Inflammatory macrophage treated with lipopolysaccharide for 1 hour (primary cell): ENCODE measurements at regions not wholly inside any gene's neighbourhood (a gene's known extent, or its start where the extent isn't known, plus 50 kb on each side); places are given as distances from the start of the nearest gene placed in this dataset.
"Not testable (repeated sequence)": the region's sequence is repeated elsewhere in the genome, so short reads cannot be mapped to it uniquely, and the experiment has no call there.

ENCODE experiments used
- DNase-seq, 2 donors: peaks; one replicate each; pipeline ENCODE4 v3.0.0-alpha.2; 2020 to 2022

GRCh38 chrX:82734140-82734539 lies 774.0 kb upstream of the POU3F4 start:
- no peak for DNase-seq

DNA sequence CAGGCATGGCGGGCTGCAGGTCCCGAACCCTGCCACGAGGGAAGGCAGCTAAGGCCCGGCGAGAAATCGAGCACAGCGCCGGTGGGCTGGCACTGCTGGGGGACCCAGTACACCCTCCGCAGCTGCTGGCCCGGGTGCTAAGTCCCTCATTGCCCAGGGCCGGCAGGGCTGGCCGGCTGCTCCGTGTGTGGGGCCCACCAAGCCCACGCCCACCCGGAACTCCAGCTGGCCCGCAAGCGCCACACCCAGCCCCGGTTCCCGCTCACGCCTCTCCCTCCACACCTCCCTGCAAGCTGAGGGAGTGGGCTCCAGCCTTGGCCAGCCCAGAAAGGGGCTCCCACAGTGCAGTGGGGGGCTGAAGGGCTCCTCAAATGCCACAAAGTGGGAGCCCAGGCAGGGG lies 769.8 kb upstream of the POU3F4 start:
- not testable (repeated sequence) for DNase-seq

DNA sequence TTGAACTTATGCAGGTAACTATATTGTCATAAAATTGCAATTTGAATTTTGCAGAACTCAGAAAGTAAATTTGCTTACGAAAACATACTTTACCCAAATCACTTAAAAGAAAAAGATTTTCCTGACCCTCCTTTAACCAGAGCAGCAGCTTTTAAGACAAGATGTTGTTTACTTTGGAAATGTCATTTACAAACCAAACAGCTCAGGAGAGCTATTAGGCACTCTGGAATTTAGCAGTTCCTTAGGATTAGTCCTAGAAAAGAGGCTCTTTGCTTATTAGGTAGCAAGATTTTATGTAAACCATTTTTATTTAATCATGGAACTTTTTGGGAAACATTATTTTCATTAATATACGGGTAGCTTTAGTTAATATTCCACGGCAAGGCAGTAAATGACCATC lies 765.7 kb upstream of the POU3F4 start:
- no peak for DNase-seq

DNA sequence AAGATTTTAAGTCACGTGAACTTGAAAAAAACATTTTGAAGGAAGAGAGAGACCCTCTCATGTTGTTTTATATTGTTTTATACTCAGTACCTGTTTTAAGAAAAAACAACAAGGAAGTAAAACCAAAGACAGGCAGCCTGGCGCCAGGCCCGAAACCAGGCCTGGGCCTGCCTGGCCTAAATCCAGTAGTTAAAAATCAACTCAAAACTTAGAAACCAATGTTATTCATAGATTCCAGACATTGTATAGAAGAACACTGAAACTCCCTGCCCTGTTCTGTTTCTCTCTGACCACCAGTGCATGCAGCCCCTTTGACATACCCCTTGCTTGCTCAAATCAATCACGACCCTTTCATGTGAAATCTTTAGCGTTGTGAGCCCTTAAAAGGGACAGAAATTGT lies 762.4 kb upstream of the POU3F4 start:
- DNase-seq = not testable (repeated sequence)

DNA sequence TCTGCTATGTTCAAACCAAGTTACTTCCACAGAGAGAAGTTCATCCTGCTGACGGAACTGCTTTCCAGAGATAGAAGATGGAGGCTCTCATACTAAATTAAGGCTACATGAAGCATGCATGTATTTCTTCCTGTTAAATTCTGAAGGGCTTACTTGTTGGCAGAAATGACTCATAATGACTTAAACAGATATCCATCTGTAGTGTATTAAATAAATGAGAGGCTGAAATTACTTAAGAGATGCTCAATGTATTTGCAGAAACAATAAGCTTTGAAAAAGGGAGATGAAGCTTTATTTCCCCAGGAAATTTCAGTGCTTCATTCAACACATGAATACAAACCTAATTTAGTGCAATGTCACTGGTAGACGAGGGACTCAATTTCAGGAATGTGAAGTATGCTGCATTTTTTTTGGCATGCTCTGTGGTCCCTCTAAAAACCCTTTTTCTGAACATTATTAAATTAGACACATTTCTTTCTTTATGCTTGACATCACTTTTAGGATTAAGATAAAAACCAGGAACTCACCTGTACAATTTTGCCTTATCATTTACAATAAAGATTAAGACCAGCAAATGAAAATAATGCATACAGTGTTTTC lies 759.1 kb upstream of the POU3F4 start:
- DNase-seq = no peak

- DNase-seq = no peak
These were observed 751.8 kb upstream of the POU3F4 start for GRCh38 chrX:82756272-82756671.

GRCh38 chrX:82757614-82758013 lies 750.5 kb upstream of the POU3F4 start:
- no peak for DNase-seq

DNA sequence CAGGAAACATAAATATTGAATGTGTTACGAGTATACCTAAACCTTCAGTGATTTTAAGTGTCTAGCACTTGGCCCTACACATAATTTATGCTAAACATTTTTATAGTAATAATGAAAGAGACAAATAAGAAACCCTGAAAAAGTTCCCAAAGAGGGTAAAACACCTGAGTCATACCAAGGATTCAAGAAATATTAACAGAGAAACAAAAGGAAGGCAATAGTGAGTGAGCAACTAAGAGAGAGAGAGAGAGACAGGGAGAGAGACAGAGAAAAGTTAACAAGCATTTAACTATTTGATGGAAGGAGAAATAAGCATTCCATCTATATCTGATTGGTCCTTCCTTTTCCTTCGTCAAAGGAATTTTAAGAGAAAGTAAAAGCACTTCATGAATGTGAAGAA lies 743.6 kb upstream of the POU3F4 start:
- no peak for DNase-seq

DNA sequence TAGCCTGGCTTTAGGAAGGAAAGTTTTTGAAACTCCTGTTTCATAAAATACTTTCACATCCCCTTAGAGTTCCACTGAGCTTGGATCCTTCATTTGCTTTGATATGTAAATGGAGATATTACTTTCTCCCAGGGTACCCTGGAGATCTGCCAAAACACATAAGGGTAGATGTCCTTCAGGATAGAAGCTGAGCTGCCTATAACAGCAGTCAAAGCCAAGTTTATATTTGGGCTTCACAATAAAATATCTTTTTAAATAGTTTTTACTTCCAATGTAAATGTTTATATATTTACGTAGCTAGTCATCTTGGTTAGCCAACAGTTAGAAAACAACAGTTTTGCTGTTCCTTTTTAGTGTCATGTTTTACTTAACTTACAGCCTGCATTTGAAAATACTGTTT lies 742.3 kb upstream of the POU3F4 start:
- DNase-seq = no peak

- no peak for DNase-seq
These were observed 732.7 kb upstream of the POU3F4 start for GRCh38 chrX:82775426-82775825.

GRCh38 chrX:82782014-82782413 lies 726.1 kb upstream of the POU3F4 start:
- no peak for DNase-seq

DNA sequence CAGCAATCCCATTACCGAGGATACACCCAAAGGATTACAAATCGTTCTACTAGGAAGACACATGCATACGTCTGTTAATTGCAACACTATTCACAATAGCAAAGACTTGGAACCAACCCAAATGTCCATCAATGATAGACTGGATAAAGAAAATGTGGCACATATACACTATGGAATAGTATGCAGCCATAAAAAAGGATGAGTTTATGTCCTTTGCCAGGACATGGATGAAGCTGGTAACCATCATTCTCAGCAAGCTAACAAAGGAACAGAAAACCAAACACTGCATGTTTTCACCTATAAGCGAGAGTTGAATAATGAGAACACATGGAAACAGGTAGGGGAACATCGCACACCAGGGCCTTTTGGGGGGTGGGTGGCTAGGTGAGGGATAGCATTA lies 695.2 kb upstream of the POU3F4 start:
- not testable (repeated sequence) for DNase-seq

DNA sequence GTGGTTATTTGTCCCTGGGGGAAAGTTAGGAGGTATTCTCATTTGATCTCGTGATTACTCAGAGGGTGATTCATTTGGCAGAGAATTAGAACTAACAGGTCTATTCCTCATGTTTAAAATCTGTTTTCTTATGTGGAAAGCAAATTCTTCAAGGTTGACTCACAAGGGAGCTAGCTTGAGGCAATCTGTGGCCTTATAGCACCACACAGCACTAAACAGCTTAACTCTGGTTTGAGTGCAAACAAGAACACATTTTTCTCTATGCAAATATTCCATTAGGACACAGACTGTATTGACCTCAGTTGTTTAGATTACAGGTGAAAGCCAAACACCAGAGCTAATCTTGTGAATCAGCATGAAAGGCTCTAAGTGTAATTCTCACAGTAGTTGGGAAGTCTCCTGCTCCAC lies 694.4 kb upstream of the POU3F4 start:
- no peak for DNase-seq

GRCh38 chrX:82816001-82816400 lies 692.1 kb upstream of the POU3F4 start:
- no peak for DNase-seq

DNA sequence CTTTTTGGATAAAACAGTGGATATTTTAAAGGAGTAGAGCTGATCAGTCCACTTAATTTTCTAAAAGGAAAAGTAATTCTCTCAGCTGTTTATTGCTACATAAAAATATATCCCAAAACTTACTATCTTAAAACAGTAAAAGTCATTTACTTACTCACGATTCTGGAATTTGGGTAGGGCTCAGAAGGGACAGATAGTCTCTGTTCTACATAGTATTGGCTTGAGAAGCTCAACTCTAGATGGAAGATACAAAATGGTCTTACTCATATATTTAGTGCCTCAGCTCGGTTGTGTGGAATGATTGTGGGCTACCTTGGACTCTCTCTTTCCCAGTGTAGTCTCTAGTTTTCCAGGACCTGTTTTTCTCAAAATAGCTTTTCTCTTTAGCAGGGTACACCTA lies 691.5 kb upstream of the POU3F4 start:
- no peak for DNase-seq

- DNase-seq = no peak
These were observed 665.8 kb upstream of the POU3F4 start for GRCh38 chrX:82842286-82842685.

DNA sequence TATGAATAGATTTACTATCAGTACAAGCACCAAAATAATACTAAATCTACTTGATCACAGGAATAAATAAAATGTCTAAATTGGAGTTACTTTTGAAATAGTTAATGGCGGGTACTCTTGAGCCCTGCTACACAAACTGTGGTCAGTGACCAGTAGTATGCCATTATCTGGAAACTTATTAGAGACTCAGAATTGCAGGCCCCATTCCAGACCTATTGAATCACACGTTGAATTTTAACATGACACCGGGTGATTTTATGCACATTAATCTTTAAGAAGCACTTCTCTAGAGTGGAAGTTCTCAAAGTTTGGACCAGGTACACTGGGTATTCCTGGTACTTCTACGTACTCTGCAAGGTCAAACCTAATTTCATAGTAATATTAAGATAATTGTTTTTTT lies 660.0 kb upstream of the POU3F4 start:
- no peak for DNase-seq
